DND-41 (cell line): ENCODE measurements at regions not wholly inside any gene's neighbourhood (a gene's known extent, or its start where the extent isn't known, plus 50 kb on each side); places are given as distances from the start of the nearest gene placed in this dataset.

Experiments used
- EZH2 ChIP-seq: IDR thresholded peaks from 3 replicates; pipeline ENCODE4 v1.6.1; 2012; ENCODE audit warnings: borderline replicate concordance, low read depth, mild to moderate bottlenecking, moderate library complexity, low read length, inconsistent platforms; ENCODE audit not compliant: severe bottlenecking
- TF ChIP-seq, protein P1 (sequence below): IDR thresholded peaks from 2 replicates; pipeline ENCODE4 v1.5.1; 2012; ENCODE audit warnings: borderline replicate concordance, low read length, moderate library complexity, mild to moderate bottlenecking; ENCODE audit not compliant: poor library complexity, severe bottlenecking; ENCODE audit errors: extremely low read depth

DNA sequence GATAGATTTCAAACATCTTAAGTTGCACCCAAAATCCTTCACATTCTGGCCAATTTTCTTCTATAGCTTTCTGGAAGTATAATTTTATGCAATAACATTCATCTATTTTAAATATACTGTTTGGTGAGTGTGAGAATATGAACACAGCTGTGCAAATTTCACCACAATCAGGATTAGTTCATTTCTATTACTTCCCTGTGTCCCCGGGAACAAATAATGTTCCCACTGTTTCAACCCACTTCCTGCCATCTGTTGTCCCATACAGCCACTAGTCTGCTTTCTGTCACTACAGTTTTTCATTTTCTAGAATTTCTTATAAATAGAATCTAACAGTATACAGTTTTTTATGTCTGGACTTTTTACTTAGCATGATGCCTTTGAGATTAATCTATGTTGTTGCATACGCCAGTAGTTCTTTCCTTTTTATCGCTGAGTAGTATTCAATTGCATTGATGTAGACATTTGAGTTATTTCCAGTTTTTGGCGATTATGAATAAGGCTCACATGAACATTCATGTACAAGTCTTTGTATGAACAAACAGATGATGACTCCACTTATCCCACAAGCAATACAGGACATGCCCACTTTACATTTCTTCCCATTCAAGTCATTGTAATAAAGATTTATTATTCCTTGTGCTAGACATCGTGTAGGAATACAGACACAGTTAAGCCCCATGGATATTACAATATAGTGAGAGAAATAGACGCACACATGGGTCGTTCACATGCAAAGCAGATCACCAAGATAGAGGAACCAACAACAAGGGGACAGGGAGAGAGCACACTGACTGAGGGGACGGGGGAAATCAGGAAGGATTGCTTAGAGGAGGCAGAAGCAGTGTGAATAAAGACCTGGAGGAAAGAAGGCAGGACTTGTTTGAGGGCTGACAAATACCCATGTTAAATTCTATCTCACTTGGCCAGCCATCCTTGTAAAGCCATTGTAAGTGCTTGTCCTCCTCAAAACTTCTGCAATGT, 72.9 kb upstream of the PAX8 start:
- TF ChIP-seq, protein P1, sequence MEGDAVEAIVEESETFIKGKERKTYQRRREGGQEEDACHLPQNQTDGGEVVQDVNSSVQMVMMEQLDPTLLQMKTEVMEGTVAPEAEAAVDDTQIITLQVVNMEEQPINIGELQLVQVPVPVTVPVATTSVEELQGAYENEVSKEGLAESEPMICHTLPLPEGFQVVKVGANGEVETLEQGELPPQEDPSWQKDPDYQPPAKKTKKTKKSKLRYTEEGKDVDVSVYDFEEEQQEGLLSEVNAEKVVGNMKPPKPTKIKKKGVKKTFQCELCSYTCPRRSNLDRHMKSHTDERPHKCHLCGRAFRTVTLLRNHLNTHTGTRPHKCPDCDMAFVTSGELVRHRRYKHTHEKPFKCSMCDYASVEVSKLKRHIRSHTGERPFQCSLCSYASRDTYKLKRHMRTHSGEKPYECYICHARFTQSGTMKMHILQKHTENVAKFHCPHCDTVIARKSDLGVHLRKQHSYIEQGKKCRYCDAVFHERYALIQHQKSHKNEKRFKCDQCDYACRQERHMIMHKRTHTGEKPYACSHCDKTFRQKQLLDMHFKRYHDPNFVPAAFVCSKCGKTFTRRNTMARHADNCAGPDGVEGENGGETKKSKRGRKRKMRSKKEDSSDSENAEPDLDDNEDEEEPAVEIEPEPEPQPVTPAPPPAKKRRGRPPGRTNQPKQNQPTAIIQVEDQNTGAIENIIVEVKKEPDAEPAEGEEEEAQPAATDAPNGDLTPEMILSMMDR = no peak
- TF ChIP-seq EZH2 = no peak
